ENCODE measurements at regions not wholly inside any gene's neighbourhood (a gene's known extent, or its start where the extent isn't known, plus 50 kb on each side); places are given as distances from the start of the nearest gene placed in this dataset.
"Not testable (repeated sequence)": the region's sequence is repeated elsewhere in the genome, so short reads cannot be mapped to it uniquely, and the experiment has no call there.

DNA sequence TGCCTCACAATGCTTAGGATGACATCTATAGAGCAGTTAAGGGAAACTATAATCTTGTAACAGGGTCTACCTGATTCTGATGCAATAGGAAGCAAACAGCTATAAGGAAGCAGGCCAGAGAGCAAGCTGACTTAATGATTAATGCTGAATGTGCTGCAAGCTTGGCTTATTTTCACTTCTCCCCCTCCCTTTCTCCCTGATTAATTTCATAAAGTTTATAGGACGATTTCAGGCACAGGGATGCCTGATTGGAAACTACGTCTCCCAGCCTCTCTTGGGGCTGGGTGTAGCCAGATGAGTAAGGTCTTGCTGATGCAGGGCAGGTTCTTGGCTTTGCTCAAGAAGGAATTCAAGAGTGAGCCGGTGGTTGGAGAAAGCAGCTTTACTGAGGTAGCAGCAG is 82.8 kb upstream of the MRI1 start:
- intact Hi-C loops (cut with DNase I, micrococcal nuclease) = no loop called here

DNA sequence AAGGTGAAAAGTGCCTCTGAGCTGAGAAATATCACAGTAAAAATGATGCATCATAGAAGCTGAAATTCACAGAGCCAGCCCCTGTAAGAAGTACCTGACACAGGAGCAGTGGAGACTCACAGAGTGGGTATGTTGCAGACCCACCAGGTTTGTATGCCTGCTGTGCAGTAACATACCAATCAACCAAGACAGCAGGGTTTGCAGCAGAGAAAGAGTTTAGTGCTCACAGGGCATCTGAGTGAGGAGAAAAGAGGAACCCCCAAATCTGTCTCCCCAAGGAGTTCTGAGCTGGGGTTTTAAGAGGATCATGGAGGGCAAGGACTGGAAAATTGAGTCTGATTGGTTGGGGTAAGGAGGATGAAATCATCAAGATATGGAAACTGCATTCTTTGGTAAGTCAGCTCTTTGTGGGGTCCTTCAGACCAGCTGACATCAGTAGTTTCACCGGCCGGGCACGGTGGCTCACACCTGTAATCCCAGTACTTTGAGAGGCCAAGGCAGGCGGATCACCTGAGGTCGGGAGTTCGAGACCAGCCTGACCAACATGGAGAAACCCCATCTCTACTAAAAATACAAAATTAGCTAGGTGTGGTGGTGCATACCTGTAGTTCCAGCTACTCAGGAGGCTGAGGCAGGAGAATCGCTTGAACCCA is 83.5 kb upstream of the MRI1 start:
- H3K9me3 ChIP-seq (ENCODE audit: control insufficient read depth in 1 of 2, insufficient read depth in 1 of 2, low read length in 2 of 2) = peaks cover 23 to 24% of the 10 kb centered on the region in 2 experiments
- POLR2A ChIA-PET; ATAC-seq (ENCODE audit: poor library complexity); H3K27me3 ChIP-seq (ENCODE audit: control insufficient read depth in 1 of 2, insufficient read depth in 2 of 2, low read length in 2 of 2); H3K4me1 ChIP-seq (ENCODE audit: insufficient read depth, low read length); H3K4me3 Mint-ChIP-seq; H3K27ac Mint-ChIP-seq; H3K27ac ChIP-seq (ENCODE audit: low read depth in 1 of 2, low read length in 2 of 2); H3K4me3 ChIP-seq (ENCODE audit: low read length); H3K9me3 Mint-ChIP-seq; H3K36me3 Mint-ChIP-seq (ENCODE audit: low read depth); DNase-seq; CTCF ChIA-PET; H3K36me3 ChIP-seq (ENCODE audit: insufficient read depth, low read length); H3K4me1 Mint-ChIP-seq (ENCODE audit: low read depth); intact Hi-C loops (cut with DNase I, micrococcal nuclease): not testable (repeated sequence)
- H3K27me3 Mint-ChIP-seq = peaks cover 27% of the 10 kb centered on the region

More for the DNA sequence above, 82.8 kb upstream of the MRI1 start:
- Histone ChIP-seq H3K4me1 (ENCODE audit: insufficient read depth, low read length) (peaks cover 3% of the 10 kb centered on the region), H3K27ac (ENCODE audit: low read depth in 1 of 2, low read length in 2 of 2) (no peak overlapping the region), H3K27me3 (ENCODE audit: control insufficient read depth in 1 of 2, insufficient read depth in 2 of 2, low read length in 2 of 2) (no peaks in the 10 kb centered on the region), H3K36me3 (ENCODE audit: insufficient read depth, low read length) (no peaks in the 10 kb centered on the region), H3K4me3 (ENCODE audit: low read length) (no peak overlapping the region), H3K9me3 (ENCODE audit: control insufficient read depth in 1 of 2, insufficient read depth in 1 of 2, low read length in 2 of 2) (peaks cover 23 to 24% of the 10 kb centered on the region in 2 experiments)
- no peaks in the 10 kb centered on the region for H3K4me1 Mint-ChIP-seq (ENCODE audit: low read depth)
- ATAC-seq (ENCODE audit: poor library complexity) = no peak
- ChIA-PET CTCF (no interaction called here), POLR2A (no interaction called here)
- TF ChIP-seq, protein P1, sequence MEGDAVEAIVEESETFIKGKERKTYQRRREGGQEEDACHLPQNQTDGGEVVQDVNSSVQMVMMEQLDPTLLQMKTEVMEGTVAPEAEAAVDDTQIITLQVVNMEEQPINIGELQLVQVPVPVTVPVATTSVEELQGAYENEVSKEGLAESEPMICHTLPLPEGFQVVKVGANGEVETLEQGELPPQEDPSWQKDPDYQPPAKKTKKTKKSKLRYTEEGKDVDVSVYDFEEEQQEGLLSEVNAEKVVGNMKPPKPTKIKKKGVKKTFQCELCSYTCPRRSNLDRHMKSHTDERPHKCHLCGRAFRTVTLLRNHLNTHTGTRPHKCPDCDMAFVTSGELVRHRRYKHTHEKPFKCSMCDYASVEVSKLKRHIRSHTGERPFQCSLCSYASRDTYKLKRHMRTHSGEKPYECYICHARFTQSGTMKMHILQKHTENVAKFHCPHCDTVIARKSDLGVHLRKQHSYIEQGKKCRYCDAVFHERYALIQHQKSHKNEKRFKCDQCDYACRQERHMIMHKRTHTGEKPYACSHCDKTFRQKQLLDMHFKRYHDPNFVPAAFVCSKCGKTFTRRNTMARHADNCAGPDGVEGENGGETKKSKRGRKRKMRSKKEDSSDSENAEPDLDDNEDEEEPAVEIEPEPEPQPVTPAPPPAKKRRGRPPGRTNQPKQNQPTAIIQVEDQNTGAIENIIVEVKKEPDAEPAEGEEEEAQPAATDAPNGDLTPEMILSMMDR (IDR thresholded peaks at IDR 0.05) = no peak
- H3K27me3 Mint-ChIP-seq = peaks cover 26% of the 10 kb centered on the region
- no peak for DNase-seq
- no peak overlapping the region for H3K27ac Mint-ChIP-seq
- no peak overlapping the region for H3K4me3 Mint-ChIP-seq
- no peaks in the 10 kb centered on the region for H3K36me3 Mint-ChIP-seq (ENCODE audit: low read depth)
- peaks cover 10% of the 10 kb centered on the region for H3K9me3 Mint-ChIP-seq

DNA sequence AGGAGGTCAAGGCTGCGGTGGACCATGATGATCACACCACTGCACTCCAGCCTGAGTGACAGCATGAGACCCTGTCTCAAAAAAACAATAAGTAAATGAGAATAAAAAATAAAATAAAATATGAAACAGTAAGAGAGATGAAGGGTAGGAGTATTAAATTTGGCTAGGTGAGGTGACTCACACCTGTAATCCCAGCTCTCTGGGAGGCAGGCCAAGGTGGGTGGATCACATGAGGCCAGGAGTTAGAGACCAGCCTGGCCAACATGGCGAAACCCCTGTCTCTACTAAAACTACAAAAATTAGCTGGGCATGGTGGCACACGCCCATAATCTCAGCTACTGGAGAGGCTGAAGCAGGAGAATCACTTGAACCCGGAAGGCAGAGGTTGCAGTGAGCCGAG is 87.4 kb upstream of the MRI1 start:
- Mint-ChIP-seq H3K9me3 (peaks cover 13% of the 10 kb centered on the region), H3K27me3 (peaks cover 23% of the 10 kb centered on the region)
- H3K4me3 Mint-ChIP-seq; H3K36me3 Mint-ChIP-seq (ENCODE audit: low read depth); H3K4me3 ChIP-seq (ENCODE audit: low read length); POLR2A ChIA-PET; H3K27ac ChIP-seq (ENCODE audit: low read depth in 1 of 2, low read length in 2 of 2); CTCF ChIA-PET; H3K36me3 ChIP-seq (ENCODE audit: insufficient read depth, low read length); DNase-seq; H3K27ac Mint-ChIP-seq; H3K4me1 Mint-ChIP-seq (ENCODE audit: low read depth); ATAC-seq (ENCODE audit: poor library complexity); H3K27me3 ChIP-seq (ENCODE audit: control insufficient read depth in 1 of 2, insufficient read depth in 2 of 2, low read length in 2 of 2); intact Hi-C loops (cut with DNase I, micrococcal nuclease); H3K4me1 ChIP-seq (ENCODE audit: insufficient read depth, low read length): not testable (repeated sequence)
- peaks cover 23 to 24% of the 10 kb centered on the region in 2 experiments for H3K9me3 ChIP-seq (ENCODE audit: control insufficient read depth in 1 of 2, insufficient read depth in 1 of 2, low read length in 2 of 2)

DNA sequence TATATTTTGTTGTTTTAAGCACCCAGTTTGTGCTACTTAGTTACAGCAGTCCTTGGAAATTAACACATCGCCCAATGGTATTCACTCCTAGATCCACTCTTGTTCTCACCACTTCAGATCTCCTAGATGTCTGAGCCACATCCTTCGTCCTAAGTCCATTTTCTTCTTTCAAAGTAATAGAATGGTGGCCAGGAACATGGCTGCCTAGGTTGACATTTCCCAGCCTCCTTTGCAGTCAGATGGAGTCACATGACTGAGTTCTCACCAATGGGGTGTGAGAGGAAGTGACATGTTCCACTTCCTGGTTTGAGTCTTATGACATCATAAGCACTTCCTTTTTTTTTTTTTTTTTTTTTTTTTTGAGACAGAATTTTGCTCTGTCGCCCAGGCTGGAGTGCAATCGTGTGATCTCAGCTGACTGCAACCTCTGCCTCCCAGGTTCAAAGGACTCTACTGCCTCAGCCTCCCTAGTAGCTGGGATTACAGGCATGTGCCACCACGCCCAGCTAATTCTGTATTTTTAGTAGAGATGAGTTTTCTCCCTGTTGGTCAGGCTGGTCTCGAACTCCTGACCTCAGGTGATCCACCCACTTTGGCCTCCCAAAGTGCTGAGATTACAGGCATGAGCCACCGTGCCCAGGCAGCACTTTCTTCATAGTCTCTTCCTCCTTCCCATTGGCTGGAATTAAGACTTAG is 91.7 kb upstream of the MRI1 start:
- H3K27ac Mint-ChIP-seq; H3K4me1 Mint-ChIP-seq (ENCODE audit: low read depth); CTCF ChIA-PET; H3K27me3 Mint-ChIP-seq; intact Hi-C loops (cut with DNase I, micrococcal nuclease); H3K9me3 Mint-ChIP-seq; POLR2A ChIA-PET; H3K27ac ChIP-seq (ENCODE audit: low read depth in 1 of 2, low read length in 2 of 2); H3K36me3 Mint-ChIP-seq (ENCODE audit: low read depth); H3K9me3 ChIP-seq (ENCODE audit: control insufficient read depth in 1 of 2, insufficient read depth in 1 of 2, low read length in 2 of 2); H3K4me3 ChIP-seq (ENCODE audit: low read length); H3K36me3 ChIP-seq (ENCODE audit: insufficient read depth, low read length); H3K4me3 Mint-ChIP-seq; H3K4me1 ChIP-seq (ENCODE audit: insufficient read depth, low read length); H3K27me3 ChIP-seq (ENCODE audit: control insufficient read depth in 1 of 2, insufficient read depth in 2 of 2, low read length in 2 of 2): not testable (repeated sequence)
- peak in 5 of 14 experiments; percentile 1 to 66 (median 35) for DNase-seq
- peak; percentile 55 for ATAC-seq (ENCODE audit: poor library complexity)
